NK-92 (cell line): ENCODE measurements at regions not wholly inside any gene's neighbourhood (a gene's known extent, or its start where the extent isn't known, plus 50 kb on each side); places are given as distances from the start of the nearest gene placed in this dataset.

Experiments used
- DNase-seq: peaks from one replicate; lab custom pipeline; 2025; ENCODE audit not compliant: unreplicated experiment; lab: John Stamatoyannopoulos, UW

DNA sequence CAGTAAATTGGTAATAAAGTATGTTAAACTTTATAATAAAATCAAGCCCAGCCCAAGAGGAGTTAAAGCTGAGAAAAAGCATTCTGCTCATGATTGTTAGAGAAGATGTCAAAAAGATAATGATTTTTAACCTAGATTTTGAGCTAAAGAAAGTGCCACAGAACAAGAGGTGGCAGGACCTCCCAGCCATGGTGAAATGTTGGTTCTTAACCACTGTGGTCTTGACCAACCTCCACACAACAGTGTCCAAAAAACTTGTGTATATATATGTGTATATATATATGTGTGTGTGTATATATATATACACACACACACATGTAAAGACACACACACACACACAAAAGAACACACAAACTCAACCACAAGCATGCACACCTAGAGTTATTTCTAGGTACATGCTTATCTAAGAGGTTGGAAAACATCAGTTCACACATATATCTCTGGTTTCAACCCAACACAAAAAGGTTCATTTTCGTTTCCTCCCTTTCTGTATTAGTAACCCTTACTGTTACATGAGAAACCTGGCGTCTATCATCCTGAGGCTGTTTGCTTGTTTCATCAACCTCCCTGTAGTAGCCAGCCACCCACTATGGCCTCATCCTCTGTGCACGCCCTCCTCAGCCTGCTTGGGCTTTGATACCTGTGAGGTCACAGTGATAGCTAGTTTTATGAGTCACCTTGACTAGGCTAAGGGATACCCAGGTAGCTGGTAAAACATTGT lies 631.8 kb upstream of the ID2 start:
- DNase-seq = no peak

DNA sequence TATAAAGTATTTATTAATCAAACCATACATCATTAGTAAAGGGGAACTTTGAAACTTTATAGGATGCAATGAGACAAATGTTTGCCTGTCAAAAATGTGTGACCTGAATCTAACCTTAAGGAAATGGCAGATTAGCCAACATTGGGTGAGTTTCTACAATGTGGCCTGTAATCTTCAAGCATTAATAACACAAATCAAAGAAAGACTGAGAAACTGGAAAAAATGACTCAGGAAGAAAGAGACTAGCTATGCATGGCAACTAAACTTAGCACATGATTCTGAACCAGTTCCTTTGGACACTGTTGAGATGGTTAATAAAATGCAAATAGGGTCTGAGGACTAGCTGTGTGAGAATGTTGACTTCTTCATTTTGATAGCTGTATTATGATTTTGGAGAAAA lies 628.6 kb upstream of the ID2 start:
- no peak for DNase-seq

DNA sequence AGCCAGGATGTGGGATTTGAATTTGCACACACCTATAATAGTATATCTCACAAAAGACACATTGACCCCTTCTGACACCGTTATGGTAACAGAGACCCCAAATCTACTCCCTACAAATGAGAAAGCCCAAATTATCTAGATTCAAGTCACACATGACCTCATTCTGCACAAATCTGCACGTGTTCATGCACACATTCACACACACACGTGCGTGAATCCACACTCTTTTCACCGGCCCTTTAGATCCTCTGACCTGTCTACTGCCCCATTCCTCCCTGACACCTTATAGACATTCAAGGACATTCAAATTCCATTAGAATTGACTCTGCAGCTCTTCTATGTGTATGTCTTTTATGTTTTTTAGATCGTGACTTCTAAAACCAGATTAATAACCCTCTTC lies 627.8 kb upstream of the ID2 start:
- DNase-seq = no peak

DNA sequence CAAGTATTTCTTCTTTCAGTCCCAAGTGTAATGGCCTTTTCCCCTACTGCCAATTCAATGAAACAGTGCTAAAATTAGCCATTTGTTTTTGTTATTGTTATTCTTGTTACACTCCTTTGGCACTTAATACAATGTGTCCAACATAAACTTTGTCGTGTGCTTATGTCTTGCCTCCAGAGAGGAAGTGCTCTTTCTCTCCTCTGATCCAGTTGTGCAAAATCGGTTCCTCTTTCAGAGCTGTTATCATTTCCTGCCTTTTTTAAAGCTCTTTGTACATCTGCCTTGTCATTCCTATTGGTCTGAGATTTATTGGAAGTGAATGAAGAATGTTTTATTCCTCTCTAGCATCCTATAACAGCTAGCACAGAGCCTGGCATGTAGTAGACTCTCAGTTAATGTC lies 623.2 kb upstream of the ID2 start:
- no peak for DNase-seq

DNA sequence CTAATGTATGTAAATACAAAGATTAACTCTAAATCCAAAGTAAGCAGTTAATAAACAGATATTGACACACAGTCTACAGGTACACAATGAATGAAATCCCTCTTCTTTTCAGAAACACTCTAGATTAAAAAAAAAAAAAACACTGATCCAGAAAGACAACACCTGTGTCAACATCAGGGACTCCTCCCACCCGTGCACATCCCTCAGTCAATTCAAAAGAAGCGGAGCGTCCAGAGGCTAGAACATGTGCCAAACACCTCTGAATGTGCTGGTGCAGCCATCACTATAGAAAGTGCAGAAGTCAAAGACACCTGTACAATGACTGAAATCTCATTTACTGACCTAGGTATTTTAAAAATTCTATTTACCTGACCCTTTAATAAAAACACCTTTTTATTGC lies 622.6 kb upstream of the ID2 start:
- no peak for DNase-seq

DNA sequence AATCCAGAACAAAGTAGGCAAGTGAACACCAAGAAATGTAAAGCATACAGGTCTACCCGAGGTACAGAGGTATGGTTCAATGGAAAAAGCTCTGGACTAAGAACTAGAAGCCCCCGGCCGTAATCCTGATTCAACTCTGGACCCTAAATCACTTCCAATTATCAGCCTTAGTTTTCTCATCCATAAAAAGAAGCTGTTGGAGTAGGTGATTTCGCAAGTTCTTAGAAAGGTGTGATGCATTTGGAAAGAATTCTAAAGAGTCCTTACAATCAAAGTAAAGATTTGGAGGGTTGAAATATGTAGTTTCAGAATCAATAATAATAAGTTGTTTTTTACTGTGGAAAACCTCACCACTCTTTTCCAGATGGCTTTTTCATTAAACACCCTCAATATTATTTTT lies 622.1 kb upstream of the ID2 start:
- no peak for DNase-seq

DNA sequence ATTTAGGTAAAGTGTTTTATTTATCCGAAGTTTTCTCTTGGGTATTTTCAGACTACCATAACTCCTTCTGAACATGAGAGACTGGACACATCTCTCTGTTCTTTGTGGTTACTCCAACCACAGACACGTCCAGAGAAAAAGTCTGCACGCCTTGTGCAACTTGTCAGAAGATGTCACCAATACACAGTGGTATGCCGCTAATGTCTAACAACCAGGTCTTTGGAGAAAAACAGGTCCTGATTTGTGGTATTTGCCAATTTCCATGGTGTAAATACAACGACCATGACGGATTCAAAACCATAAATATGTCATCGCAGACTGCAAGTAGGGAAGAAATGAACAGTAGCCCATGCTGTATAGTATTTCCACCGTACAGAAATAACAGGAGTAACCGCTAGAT lies 620.6 kb upstream of the ID2 start:
- DNase-seq = no peak

DNA sequence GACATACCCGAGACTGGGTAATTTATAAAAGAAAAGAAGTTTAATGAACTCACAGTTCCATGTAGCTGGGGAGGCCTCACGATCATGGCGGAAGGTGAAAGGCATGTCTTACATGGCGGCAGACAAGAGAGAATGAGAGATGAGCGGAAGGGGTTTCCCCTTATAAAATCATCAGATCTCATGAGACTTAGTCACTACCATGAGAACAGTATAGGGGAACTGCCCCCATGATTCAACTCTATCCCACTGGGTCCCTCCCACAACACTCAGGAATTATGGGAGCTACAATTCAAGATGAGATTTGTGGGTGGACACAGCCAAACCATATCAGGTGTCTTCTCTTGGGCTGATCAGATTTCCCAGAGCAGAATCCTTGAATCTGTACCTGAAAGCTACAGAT lies 617.3 kb upstream of the ID2 start:
- DNase-seq = no peak

DNA sequence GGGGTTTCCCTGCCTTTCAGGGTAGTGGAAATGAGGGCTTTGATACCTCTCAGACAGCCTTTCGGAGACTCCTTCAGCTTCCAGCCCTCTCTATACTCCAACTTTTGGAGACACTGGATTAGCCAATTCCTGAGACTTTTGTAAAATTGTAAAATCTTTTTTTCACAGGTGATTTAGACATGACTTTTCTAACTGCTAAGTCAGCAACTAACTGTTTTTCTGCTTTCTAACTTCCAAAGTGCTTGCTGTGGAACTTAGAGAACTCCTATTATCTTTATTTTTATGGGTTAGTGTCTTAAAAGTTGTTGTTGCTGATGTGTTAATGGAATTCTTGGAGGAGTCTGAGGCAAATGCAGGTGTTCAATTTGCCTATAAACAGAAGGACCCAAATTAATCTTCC lies 616.7 kb upstream of the ID2 start:
- DNase-seq = no peak

DNA sequence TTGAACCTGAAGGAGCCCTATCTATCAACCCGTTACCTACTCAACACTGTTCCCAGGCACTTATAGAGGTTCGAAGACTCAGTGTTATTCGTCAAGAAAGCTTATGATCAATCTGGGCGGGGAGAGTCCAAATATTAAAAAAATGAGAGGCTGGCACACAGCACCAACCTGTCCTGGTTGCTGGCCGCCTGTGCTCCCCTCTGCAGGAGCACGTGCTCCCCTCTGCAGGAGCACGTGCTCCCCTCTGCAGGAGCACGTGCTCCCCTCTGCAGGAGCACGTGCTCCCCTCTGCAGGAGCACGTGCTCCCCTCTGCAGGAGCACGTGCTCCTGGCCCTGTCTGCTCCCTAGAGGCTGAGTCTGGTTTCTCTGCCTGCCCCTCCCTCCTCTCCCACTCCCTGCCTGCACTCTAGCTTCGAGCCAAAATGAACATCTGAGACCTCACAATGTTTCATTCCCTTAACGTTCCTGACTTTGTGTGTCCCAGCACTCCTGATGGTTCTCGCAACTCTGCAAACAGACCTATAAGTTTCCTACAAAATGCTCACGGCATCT lies 614.0 kb upstream of the ID2 start:
- no peak for DNase-seq

DNA sequence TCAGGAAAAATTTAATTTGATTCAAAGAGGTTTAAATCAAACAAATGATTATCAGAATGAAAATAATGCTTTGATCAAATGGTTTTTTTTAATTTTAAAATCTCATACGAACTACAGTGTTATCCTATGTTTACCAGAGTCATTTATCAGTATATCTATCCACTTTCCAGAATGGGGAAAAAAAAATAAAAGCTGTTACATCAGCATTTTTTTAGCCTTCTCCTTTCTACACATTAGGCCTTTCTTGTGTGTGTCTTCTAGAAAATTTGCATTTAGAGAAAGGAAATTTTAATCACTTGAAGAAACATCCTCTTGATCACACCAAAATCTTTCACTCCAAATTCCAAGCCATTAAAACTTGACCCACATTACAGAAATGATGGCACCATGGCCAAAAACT lies 608.9 kb upstream of the ID2 start:
- DNase-seq = no peak

DNA sequence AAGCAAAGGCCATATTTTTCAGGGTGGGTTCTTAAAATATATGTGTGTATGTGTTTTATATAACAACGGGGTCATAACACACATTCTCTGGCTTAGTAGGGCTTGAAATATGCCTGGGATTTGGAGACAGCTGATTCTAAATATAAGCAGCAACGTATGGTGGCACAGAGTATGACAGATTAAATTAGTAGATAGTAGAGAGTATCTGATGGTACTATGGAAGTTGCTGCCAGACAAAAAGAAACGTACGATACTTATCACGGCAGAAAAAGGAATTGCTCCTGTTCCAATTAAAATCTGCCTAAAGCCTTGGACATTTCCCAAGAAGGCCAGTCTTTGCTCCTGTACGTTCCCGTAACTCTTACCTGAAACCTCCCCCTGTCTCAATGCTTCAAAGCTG lies 607.9 kb upstream of the ID2 start:
- DNase-seq = no peak

DNA sequence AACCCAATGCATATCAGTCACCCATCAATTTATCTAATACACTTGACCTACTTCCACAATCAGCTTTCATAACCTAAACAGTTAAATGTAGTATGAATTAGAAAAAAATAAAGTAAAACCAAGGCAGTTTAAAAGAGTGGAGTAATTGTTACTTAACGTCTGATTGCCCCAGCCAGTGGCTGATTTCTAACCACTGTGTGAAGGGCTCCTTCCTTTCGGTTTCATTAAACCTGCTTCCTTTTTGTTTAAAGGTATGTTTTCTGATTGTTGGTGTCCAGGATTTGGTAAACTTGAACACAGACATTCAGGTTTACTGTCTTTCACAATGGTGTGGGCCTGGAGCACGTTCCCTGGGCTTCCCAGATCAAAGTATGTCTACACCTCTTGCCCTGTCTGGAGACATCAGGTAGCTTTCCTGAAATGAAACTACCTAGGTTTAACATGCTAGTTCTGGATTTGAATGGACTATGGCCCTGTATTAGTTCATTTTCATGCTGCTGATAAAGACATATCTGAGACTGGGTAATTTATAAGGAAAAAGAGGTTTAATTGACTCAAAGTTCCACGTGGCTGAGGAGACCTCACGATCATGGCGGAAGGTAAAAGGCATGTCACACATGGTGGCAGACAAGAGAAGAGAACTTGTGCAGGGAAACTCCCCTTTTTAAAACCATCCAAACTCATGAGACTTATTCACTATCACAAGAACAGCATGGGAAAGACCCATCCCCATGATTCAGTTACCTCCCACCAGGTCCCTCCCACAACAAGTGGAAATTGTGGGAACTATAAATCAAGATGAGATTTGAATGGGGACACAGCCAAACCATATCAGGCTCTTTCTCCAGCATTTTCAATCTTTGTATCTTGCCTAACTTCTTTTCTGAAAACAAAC lies 605.2 kb upstream of the ID2 start:
- no peak for DNase-seq

DNA sequence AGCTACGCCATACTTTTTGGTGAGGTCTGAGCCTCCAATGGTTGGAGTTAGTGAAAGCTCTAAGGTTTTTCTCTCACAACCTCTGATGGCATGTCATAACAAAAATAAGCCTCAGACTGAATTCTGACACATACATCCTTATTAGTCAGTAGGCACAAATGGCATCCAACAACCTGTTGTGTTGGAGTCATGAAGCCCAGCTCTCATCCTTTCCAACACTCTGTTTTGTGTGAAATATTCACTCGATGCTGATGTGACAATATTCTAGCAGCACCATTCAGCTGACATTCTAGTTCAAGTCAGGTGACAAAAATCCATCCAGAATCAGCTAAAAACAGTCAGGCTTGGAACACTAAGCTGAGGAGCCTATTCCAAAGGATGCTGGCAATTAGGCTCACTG lies 603.2 kb upstream of the ID2 start:
- DNase-seq = no peak

DNA sequence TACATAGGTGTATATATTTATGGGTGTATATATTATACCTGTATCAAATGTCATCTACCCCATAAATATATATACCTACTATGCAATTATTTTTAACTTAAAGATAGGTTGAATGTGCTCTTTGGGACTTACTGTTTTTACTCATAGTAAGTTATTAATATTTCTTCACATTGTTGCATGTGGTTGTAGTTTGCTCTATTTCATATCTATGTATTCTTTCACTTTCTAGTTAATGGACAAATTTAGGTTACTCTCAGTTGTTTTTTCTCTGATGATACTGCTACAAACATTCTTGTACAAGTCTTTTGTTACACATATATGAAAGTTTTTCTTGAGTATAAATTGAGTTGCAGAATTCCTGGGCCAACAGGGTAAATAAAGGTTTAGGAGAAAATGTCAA lies 601.8 kb upstream of the ID2 start:
- no peak for DNase-seq

DNA sequence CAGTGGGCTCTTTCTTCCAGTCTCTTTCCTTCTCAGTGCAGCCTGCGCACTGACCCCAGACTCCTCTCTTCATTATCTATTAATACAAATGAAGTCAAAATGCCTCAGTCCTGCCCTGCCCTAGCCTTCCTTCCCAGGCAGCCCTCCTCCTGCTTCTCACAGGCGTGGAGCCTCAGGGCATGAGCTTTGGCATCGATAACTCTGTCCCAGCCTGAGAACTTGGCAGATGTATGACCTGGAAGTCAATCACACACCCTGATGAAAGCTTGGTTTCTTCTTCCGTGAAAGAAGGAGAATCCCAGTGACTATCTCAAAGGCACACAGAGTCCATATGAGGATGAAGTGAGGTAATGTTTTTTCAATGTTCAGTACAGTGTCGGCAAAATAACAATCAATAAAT lies 600.7 kb upstream of the ID2 start:
- no peak for DNase-seq

DNA sequence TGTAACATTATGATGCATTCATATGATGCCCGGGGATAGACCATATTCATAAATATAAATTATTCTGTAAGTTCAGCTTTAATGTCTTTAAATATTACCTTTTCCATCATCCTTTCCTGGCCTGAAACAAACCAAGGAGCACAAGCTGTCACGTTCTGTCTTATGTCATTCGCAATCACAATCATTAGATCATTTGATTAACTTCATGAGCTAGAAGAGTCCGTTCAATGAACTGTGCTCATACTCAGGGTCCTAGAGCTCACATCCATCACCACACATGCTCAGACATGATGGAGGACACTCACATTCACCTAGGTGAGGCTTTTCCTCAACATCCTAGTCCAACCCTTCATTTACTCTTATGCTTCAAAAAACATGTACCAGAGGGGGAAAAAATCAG lies 599.0 kb upstream of the ID2 start:
- DNase-seq = no peak

DNA sequence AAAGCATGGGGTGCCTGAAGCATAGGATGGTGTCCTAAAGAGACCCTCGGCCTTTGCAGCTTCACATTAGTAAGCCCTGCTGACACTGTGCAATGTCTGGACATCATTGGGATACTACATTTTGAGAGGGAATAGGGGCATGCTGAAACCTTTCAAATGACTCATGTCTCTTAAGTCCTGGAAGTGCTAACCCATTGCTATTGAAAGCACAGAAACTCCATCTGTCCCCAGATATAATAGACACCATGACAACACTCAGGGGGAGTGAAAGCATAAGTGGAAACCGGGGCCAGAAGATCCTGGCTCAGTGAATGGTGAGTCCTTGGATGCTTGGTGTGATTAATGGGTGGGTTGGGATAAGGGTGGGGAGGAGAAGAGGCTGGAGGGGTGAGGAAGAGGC lies 595.5 kb upstream of the ID2 start:
- DNase-seq = no peak

DNA sequence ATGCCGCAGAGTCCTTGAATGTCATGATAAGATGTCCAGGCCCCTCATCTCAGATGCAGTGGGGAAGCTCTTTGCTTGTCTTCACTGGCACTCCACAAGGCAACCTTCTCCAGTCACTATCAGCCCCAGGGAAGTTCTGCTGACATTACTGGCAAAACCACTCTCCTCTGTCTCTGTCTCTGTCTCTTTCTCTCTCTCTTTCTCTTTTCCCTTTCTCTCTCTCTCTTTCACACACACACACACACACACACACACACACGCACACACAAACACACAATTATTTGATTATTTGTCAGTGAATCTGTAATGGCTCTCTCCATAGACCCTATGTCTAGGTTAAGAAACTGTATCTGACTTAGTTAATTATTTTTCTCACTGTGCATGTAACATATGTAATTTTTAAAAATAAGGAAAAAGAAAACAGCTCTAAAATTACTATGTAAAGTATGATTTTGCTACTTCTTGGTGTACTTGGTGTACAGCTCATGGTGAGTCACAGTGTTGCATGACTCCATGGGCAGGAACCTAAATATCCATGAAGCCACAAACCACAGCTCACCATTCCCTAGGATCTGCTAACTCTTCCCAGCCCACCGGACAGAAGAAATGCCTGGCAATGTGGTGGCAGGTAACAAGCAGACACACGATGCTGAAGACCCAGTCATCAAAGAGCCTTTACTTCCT lies 594.9 kb upstream of the ID2 start:
- no peak for DNase-seq

DNA sequence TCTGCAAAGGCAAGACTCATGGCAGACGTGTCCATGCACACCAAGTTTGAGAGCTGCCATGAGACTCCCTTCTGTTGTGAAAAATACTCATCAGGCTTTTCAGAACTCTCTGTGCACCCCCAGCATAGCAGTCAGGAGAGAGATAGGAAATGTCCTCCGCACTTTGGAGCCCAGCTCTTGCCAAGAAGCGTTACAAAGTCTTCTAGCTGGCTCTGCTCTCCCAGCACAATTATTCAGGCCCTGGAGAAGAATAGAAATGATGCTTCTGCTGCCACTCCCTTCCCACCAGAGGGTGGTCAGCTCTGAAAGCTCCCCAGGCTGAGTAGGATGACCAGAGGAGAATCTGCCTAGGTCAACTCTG lies 594.4 kb upstream of the ID2 start:
- no peak for DNase-seq

DNA sequence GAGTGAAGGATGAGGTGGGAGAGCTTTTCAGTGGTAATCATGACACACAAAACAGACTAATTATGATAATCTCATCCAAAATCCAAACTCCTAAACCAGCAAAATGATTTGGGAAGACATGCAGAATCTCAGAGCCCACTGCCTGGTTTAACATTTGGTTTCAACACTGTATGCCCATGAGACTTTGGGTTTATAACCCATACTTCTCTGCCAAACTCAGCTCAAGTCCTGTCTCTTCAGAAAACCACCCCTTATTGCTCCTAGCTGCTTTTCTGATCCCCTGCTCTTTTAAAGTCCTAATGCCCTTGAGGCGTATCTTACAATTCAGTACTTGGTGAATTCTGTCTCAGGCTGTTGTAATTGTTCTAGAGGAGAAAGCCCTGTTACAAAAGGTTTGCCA lies 593.0 kb upstream of the ID2 start:
- no peak for DNase-seq

DNA sequence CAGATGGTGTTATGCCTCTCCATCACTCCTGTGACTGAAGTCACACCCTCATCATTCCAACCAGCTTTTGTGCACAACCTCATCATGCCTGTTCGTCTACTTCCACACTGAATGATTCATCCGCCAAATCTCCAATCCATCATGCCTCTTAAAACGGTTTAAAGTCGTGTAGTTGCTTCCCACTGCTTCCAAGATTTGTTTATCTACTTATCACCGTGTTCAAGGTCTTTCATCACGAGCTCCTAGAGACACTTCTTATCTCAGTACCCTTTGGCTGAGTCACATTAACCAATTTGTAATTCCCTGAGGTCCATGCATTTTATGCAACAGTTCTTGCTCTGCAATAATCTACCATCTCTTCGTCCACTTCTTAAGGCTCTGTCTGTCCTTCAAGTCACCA lies 592.3 kb upstream of the ID2 start:
- DNase-seq = no peak
